OCI-LY3 (cell line): ENCODE measurements at regions not wholly inside any gene's neighbourhood (a gene's known extent, or its start where the extent isn't known, plus 50 kb on each side); places are given as distances from the start of the nearest gene placed in this dataset.

ENCODE experiments used
- H2AFZ ChIP-seq: fragments of 200-600, 300-600 bp; shearing (Covaris generic); 2 replicates; pipeline ENCODE4 v1.6.0; 2014; ENCODE audit warnings: antibody characterized with exemption, low read depth, low read length
- H3K27ac ChIP-seq: fragments of 200-600, 300-600 bp; sonication (generic); 2 replicates; pipeline ENCODE4 v1.5.1; 2014; ENCODE audit warnings: mild to moderate bottlenecking, low read length, moderate library complexity, mixed read lengths
- H3K27me3 ChIP-seq: fragments of 200-600, 300-600 bp; sonication (generic); 2 replicates; pipeline ENCODE4 v1.6.1; 2014; ENCODE audit warnings: low read depth, low read length, mixed read lengths
- H3K36me3 ChIP-seq: fragments of 200-600, 300-600 bp; sonication (generic); replicated peaks from 2 replicates; pipeline ENCODE3; 2014; ENCODE audit warnings: low read depth, low read length, mixed read lengths
- H3K4me1 ChIP-seq: fragments of 300-600, 200-600 bp; sonication (generic); 2 replicates; pipeline ENCODE4 v1.6.1; 2014; ENCODE audit warnings: low read length, mixed read lengths
- H3K4me2 ChIP-seq: fragments of 200-600, 300-600 bp; sonication (generic); 2 replicates; pipeline ENCODE4 v1.6.1; 2014; ENCODE audit warnings: low read length, mixed read lengths
- H3K4me3 ChIP-seq: fragments of 300-600, 200-600 bp; sonication (generic); 2 replicates; pipeline ENCODE4 v1.5.1; 2014; ENCODE audit warnings: antibody characterized with exemption, mild to moderate bottlenecking, low read length, moderate library complexity
- H3K79me2 ChIP-seq: fragments of 300-600, 200-600 bp; shearing (Covaris generic); 2 replicates; pipeline ENCODE4 v1.6.1; 2014; ENCODE audit warnings: mild to moderate bottlenecking, low read length, mixed read lengths
- H3K9ac ChIP-seq: fragments of 300-600, 200-600 bp; shearing (Covaris generic); 2 replicates; pipeline ENCODE4 v1.6.0; 2014; ENCODE audit warnings: mild to moderate bottlenecking, low read length, moderate library complexity
- H3K9me3 ChIP-seq: fragments of 200-600, 300-600 bp; shearing (Covaris generic); 2 replicates; pipeline ENCODE4 v1.6.1; 2014; ENCODE audit warnings: low read length, mixed read lengths; ENCODE audit not compliant: insufficient read depth
- H4K20me1 ChIP-seq: fragments of 200-600, 300-600 bp; sonication (generic); 2 replicates; pipeline ENCODE4 v1.6.1; 2016; ENCODE audit warnings: low read length, mixed read lengths; ENCODE audit not compliant: insufficient read depth
- EZH2phosphoT487 ChIP-seq: fragments of 200-600 bp; shearing (Covaris generic); IDR thresholded peaks from 2 replicates; pipeline ENCODE4 v1.6.1; 2018; ENCODE audit warnings: antibody characterized with exemption, mixed run types, low read depth
- TF ChIP-seq, protein P1 (sequence below): fragments of 200-600, 300-600 bp; sonication (generic); IDR thresholded peaks from 2 replicates; pipeline ENCODE4 v1.5.1; 2014; ENCODE audit warnings: antibody characterized with exemption, low read length, low read depth

DNA sequence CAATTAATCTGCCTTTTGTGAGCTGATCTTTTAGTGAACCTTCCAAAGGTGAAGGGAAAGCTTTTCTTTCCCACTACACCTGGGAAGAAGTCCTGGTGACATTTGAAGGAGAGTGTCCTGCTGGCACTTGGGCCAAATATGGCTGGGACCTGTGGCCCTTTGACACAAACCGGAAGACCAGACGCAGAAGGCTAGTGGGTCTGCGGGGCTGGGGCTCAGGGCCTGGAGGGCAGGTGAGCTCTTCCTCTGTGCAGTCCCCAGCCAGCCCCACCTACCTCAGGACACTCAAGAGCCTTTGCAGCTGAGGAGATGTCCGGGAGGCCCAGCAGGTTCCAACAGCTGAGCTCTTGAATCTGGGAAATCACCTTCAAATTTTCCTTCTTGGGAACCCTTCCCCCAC lies 138.0 kb upstream of the THY1 start:
- Histone ChIP-seq H3K27me3 (no peaks in the 10 kb centered on the region), H4K20me1 (no peaks in the 10 kb centered on the region), H3K36me3 (no peaks in the 10 kb centered on the region), H2AFZ (no peak overlapping the region), H3K79me2 (no peaks in the 10 kb centered on the region), H3K9ac (no peak overlapping the region), H3K27ac (no peak overlapping the region), H3K9me3 (no peaks in the 10 kb centered on the region), H3K4me2 (no peak overlapping the region), H3K4me1 (no peaks in the 10 kb centered on the region), H3K4me3 (no peak overlapping the region)
- TF ChIP-seq, protein P1, sequence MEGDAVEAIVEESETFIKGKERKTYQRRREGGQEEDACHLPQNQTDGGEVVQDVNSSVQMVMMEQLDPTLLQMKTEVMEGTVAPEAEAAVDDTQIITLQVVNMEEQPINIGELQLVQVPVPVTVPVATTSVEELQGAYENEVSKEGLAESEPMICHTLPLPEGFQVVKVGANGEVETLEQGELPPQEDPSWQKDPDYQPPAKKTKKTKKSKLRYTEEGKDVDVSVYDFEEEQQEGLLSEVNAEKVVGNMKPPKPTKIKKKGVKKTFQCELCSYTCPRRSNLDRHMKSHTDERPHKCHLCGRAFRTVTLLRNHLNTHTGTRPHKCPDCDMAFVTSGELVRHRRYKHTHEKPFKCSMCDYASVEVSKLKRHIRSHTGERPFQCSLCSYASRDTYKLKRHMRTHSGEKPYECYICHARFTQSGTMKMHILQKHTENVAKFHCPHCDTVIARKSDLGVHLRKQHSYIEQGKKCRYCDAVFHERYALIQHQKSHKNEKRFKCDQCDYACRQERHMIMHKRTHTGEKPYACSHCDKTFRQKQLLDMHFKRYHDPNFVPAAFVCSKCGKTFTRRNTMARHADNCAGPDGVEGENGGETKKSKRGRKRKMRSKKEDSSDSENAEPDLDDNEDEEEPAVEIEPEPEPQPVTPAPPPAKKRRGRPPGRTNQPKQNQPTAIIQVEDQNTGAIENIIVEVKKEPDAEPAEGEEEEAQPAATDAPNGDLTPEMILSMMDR, result no peak
- TF ChIP-seq EZH2phosphoT487, result no peak

DNA sequence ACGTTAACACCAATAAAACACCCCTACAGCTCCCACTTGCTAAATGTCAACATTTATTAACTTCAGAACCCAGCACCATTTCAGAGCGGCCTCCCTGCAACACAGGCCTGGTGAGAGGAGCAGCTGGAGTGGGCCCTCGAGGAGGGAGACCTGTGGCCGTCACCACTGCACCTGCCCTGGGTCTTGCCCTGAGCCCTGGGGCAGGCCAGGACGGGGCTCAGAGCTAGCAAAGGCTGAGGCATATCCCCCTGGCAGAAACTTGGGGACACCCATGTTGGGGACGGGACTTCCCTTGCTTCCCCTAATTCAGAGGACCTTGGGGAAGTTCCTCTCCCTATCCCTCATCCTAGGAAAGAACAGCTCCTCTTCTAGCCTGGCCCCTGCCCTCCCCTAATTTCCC lies 137.3 kb upstream of the THY1 start:
- no peak overlapping the region for H3K27ac ChIP-seq

DNA sequence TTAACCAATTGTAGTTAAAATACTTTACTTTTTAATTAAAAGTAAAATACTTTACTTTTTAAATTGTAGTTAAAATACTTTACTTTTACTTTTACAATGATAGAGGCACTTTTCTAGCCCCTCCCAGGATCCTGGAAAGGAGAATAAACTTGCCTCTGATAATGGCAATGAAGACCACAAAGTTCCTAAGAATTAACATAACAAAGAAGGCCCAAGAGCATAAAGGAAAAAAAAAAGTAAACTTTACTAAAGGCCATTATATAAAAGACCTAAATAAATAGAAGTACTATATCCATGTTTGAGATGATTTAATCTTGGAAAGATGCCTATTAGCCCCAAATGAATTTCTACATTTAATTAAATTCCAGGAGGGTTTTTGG lies 129.1 kb upstream of the THY1 start:
- Histone ChIP-seq H3K36me3 (no peaks in the 10 kb centered on the region), H2AFZ (no peak overlapping the region), H3K4me3 (no peak overlapping the region), H3K4me1 (no peaks in the 10 kb centered on the region), H3K9ac (no peak overlapping the region), H3K79me2 (no peaks in the 10 kb centered on the region), H4K20me1 (no peaks in the 10 kb centered on the region), H3K9me3 (no peaks in the 10 kb centered on the region), H3K27me3 (no peaks in the 10 kb centered on the region), H3K4me2 (no peak overlapping the region), H3K27ac (no peak overlapping the region)
- TF ChIP-seq, protein P1, result no peak
- TF ChIP-seq EZH2phosphoT487, result no peak

More for the DNA sequence above, 137.3 kb upstream of the THY1 start:
- Histone ChIP-seq H3K4me3 (no peak overlapping the region), H3K9ac (no peak overlapping the region), H2AFZ (no peak overlapping the region), H3K27me3 (no peaks in the 10 kb centered on the region), H3K36me3 (no peaks in the 10 kb centered on the region), H3K4me2 (no peak overlapping the region), H3K79me2 (no peaks in the 10 kb centered on the region), H3K9me3 (no peaks in the 10 kb centered on the region), H4K20me1 (no peaks in the 10 kb centered on the region), H3K4me1 (no peaks in the 10 kb centered on the region)
- TF ChIP-seq, protein P1, result no peak
- TF ChIP-seq EZH2phosphoT487, result no peak

DNA sequence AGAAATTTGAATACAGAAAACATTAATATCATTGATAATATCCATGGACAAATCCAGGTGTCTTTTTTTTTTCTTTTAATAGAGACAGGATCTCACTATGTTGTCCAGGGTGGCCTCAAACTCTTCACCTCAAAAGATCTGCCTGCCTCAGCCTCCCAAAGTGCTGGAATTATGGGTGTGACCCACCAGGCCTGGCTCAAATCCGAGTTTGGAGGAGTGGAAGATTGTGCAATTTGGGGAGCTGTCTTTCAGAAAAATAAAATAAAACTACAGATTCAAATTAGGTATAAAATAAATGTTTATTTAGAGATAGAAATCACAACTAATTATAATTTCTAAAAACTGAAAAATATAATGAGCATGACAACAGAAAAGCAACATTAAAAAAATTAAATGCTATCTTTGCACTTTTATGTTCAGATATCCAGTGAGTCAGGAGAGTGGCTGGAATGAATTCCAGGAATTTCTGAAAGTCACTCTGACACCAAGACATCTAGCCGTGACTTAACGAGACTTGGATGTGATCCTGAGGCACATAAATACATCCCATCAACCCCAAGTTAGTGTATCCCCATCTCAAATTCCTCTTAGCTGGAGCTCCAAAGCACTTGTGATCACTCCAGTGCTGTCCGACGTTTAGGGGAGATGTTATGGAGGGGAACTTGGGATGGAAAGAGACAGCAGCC lies 128.6 kb upstream of the THY1 start:
- Histone ChIP-seq H3K4me2 (no peak overlapping the region), H2AFZ (no peak overlapping the region), H3K27me3 (no peaks in the 10 kb centered on the region), H3K9me3 (no peaks in the 10 kb centered on the region), H3K9ac (no peak overlapping the region), H3K4me1 (no peaks in the 10 kb centered on the region), H3K27ac (no peak overlapping the region), H3K36me3 (no peaks in the 10 kb centered on the region), H4K20me1 (no peaks in the 10 kb centered on the region), H3K4me3 (no peak overlapping the region), H3K79me2 (no peaks in the 10 kb centered on the region)
- TF ChIP-seq, protein P1, result no peak
- TF ChIP-seq EZH2phosphoT487, result no peak
